22Rv1 (cell line): ENCODE measurements at regions not wholly inside any gene's neighbourhood (a gene's known extent, or its start where the extent isn't known, plus 50 kb on each side); places are given as distances from the start of the nearest gene placed in this dataset.

Experiments
- ZFX ChIP-seq: fragments of 450-650 bp; IDR thresholded peaks from 2 replicates; pipeline ENCODE4 v1.6.1; 2017; ENCODE audit warnings: antibody characterized with exemption, borderline replicate concordance
- TF ChIP-seq, protein P1 (sequence below): fragments of 450-650 bp; IDR thresholded peaks from 2 replicates; pipeline ENCODE4 v1.5.1; 2017; ENCODE audit warnings: mild to moderate bottlenecking

- TF ChIP-seq, protein P1, sequence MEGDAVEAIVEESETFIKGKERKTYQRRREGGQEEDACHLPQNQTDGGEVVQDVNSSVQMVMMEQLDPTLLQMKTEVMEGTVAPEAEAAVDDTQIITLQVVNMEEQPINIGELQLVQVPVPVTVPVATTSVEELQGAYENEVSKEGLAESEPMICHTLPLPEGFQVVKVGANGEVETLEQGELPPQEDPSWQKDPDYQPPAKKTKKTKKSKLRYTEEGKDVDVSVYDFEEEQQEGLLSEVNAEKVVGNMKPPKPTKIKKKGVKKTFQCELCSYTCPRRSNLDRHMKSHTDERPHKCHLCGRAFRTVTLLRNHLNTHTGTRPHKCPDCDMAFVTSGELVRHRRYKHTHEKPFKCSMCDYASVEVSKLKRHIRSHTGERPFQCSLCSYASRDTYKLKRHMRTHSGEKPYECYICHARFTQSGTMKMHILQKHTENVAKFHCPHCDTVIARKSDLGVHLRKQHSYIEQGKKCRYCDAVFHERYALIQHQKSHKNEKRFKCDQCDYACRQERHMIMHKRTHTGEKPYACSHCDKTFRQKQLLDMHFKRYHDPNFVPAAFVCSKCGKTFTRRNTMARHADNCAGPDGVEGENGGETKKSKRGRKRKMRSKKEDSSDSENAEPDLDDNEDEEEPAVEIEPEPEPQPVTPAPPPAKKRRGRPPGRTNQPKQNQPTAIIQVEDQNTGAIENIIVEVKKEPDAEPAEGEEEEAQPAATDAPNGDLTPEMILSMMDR = no peak
- no peak for TF ChIP-seq ZFX
Measured at GRCh38 chr4:169869490-169869889, 111.7 kb upstream of the HPF1 start.
